WI38 (cell line): ENCODE measurements at regions not wholly inside any gene's neighbourhood (a gene's known extent, or its start where the extent isn't known, plus 50 kb on each side); places are given as distances from the start of the nearest gene placed in this dataset.

Source experiments
- H3K4me3 ChIP-seq: 2 replicates; pipeline ENCODE4 v1.5.1; 2011; ENCODE audit warnings: low read depth, mild to moderate bottlenecking, control low read depth, low read length
- CTCF ChIP-seq: IDR thresholded peaks from 2 replicates; pipeline ENCODE4 v1.5.1; 2012; ENCODE audit warnings: low read depth, mild to moderate bottlenecking, control low read depth, low read length

- no peak for TF ChIP-seq CTCF
- H3K4me3 ChIP-seq, result no peak overlapping the region
Measured at GRCh38 chr11:82024760-82025159, 708.9 kb downstream of the FAM181B start.

- no peak overlapping the region for H3K4me3 ChIP-seq
- TF ChIP-seq CTCF, result no peak
Measured at GRCh38 chr11:82012276-82012675, 721.4 kb downstream of the FAM181B start.

- no peak overlapping the region for H3K4me3 ChIP-seq
- TF ChIP-seq CTCF, result no peak
Measured at GRCh38 chr11:82009133-82009532, 724.5 kb downstream of the FAM181B start.

GRCh38 chr11:82007521-82007920 is 726.1 kb downstream of the FAM181B start:
- no peak for TF ChIP-seq CTCF
- no peak overlapping the region for H3K4me3 ChIP-seq

- no peak overlapping the region for H3K4me3 ChIP-seq
- TF ChIP-seq CTCF, result no peak
Measured at GRCh38 chr11:82004537-82005213, 729.0 kb downstream of the FAM181B start.

- no peak for TF ChIP-seq CTCF
- H3K4me3 ChIP-seq, result no peak overlapping the region
Measured at GRCh38 chr11:82003671-82004515, 729.8 kb downstream of the FAM181B start.

- TF ChIP-seq CTCF, result no peak
- no peak overlapping the region for H3K4me3 ChIP-seq
Measured at GRCh38 chr11:82003024-82003423, 730.6 kb downstream of the FAM181B start.
